ENCODE measurements at regions not wholly inside any gene's neighbourhood (a gene's known extent, or its start where the extent isn't known, plus 50 kb on each side); places are given as distances from the start of the nearest gene placed in this dataset.

DNA sequence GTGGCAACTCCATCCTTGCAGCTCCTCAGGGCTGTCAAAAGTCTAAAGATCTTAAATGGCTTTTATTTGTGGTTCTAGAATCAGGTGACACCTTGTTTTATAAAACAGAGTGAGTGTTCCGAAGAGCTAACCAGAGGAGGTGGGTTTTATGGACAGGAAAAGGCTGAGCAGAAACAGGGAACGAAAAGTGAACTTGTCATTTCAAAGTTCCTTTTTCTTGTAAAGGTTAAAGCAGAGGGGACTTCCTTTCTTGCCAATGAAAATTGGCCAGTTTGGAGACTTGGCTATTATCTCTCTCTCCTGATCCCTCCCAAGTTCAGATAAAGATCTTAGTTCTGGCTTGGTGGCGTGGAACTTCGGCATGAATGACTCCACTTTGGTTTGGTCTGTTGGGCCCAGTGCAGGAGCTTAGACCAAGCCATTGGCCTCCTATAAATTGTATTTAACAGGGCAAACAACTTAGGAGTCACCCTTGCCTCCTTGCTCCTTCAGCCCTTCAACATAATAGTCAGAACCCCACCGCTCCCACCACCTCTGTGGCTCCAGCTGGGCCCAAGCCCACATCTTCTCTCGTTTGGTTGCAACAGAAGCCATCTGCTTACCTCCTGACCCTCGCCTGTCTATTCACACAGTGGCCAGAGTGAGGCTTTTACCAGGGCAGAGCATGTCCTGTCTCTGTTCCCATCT is 102.4 kb upstream of the THY1 start:
- TF ChIP-seq POLR2A (IDR thresholded peaks at IDR 0.05) (no peak), CTCF (IDR thresholded peaks at IDR 0.05) (no peak)

All from lower leg skin (tissue), 3 donors.